HG02610 (cell line): ENCODE measurements at regions not wholly inside any gene's neighbourhood (a gene's known extent, or its start where the extent isn't known, plus 50 kb on each side); places are given as distances from the start of the nearest gene placed in this dataset.
"Not testable (repeated sequence)": the region's sequence is repeated elsewhere in the genome, so short reads cannot be mapped to it uniquely, and the experiment has no call there.

ENCODE experiments used
- ATAC-seq: cut with Tn5 transposase; IDR thresholded peaks from one replicate; pipeline ENCODE4 v1.9.1; 2021; ENCODE audit warnings: mild to moderate bottlenecking, moderate library complexity; ENCODE audit not compliant: unreplicated experiment

DNA sequence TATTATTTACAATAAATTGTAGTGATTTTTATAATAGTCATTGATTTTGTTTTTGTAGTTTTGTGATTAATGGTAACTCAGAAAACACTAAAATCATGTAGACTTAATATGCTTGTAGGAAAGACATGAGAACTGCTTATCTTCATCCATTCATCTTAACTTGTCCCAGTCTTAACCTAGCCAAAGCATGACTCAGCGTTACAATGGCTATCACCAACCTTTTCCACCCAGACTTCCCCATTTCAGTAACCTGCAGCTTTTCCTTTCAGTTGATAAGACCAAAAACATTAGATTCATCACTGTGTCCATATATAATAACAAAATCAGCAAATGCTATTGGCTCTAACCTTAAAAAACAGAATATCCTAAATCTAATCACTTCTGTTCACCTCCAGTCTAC lies 106.2 kb upstream of the KLF8 start:
- no peak for ATAC-seq

- ATAC-seq, result no peak
Observed at GRCh38 chrX:56130031-56130430, 102.1 kb upstream of the KLF8 start.

- no peak for ATAC-seq
Observed at GRCh38 chrX:56130436-56130835, 101.7 kb upstream of the KLF8 start.

GRCh38 chrX:56164135-56164534 lies 68.0 kb upstream of the KLF8 start:
- ATAC-seq, result not testable (repeated sequence)
